ENCODE measurements at regions not wholly inside any gene's neighbourhood (a gene's known extent, or its start where the extent isn't known, plus 50 kb on each side); places are given as distances from the start of the nearest gene placed in this dataset.

DNA sequence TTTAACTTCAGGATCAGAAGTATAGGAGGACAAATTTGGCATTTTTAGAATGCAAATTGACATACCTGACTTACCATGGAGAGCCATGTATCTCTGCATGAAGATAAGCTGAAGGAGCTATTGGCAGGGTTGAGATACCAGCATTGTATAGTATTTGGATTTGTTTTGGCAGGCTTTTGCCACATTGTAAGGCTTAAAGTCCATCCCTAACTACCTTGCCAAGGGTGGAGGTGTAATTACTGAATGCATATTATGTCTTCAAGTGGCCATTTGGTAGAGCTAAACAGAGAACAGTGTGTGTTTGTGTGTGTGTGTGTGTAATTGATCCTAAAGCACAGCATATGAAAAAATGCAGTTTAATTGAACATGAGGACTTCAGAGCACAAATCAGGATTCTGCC lies 324.7 kb downstream of the FAM170A start:
- POLR2A ChIA-PET = no interaction called here
- Histone ChIP-seq H3K27ac (ENCODE audit: extremely low read depth, low read depth, low read length) (no peak overlapping the region), H3K9me3 (ENCODE audit: control insufficient read depth, insufficient read depth, low read depth, low read length) (no peaks in the 10 kb centered on the region), H3K4me3 (ENCODE audit: low read depth, low read length) (no peak overlapping the region), H3K4me1 (ENCODE audit: control insufficient read depth, insufficient read depth, low read length) (no peaks in the 10 kb centered on the region), H3K36me3 (ENCODE audit: control insufficient read depth in 2 of 2, insufficient read depth in 1 of 2, low read length in 2 of 2) (no peaks in the 10 kb centered on the region)
- CTCF ChIA-PET = no interaction called here
- no peak for TF ChIP-seq ZNF140 (tag by site-specific recombination; IDR thresholded peaks at IDR 0.05)
- TF ChIP-seq, protein P1, sequence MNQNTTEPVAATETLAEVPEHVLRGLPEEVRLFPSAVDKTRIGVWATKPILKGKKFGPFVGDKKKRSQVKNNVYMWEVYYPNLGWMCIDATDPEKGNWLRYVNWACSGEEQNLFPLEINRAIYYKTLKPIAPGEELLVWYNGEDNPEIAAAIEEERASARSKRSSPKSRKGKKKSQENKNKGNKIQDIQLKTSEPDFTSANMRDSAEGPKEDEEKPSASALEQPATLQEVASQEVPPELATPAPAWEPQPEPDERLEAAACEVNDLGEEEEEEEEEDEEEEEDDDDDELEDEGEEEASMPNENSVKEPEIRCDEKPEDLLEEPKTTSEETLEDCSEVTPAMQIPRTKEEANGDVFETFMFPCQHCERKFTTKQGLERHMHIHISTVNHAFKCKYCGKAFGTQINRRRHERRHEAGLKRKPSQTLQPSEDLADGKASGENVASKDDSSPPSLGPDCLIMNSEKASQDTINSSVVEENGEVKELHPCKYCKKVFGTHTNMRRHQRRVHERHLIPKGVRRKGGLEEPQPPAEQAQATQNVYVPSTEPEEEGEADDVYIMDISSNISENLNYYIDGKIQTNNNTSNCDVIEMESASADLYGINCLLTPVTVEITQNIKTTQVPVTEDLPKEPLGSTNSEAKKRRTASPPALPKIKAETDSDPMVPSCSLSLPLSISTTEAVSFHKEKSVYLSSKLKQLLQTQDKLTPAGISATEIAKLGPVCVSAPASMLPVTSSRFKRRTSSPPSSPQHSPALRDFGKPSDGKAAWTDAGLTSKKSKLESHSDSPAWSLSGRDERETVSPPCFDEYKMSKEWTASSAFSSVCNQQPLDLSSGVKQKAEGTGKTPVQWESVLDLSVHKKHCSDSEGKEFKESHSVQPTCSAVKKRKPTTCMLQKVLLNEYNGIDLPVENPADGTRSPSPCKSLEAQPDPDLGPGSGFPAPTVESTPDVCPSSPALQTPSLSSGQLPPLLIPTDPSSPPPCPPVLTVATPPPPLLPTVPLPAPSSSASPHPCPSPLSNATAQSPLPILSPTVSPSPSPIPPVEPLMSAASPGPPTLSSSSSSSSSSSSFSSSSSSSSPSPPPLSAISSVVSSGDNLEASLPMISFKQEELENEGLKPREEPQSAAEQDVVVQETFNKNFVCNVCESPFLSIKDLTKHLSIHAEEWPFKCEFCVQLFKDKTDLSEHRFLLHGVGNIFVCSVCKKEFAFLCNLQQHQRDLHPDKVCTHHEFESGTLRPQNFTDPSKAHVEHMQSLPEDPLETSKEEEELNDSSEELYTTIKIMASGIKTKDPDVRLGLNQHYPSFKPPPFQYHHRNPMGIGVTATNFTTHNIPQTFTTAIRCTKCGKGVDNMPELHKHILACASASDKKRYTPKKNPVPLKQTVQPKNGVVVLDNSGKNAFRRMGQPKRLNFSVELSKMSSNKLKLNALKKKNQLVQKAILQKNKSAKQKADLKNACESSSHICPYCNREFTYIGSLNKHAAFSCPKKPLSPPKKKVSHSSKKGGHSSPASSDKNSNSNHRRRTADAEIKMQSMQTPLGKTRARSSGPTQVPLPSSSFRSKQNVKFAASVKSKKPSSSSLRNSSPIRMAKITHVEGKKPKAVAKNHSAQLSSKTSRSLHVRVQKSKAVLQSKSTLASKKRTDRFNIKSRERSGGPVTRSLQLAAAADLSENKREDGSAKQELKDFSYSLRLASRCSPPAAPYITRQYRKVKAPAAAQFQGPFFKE (tag by site-specific recombination; IDR thresholded peaks at IDR 0.05; ENCODE audit: borderline replicate concordance) = no peak
- no peak for TF ChIP-seq ZNF670 (tag by site-specific recombination; IDR thresholded peaks at IDR 0.05; ENCODE audit: low read depth)
- no peak for TF ChIP-seq ZNF37A (tag by site-specific recombination; IDR thresholded peaks at IDR 0.05)
- TF ChIP-seq, protein P2, sequence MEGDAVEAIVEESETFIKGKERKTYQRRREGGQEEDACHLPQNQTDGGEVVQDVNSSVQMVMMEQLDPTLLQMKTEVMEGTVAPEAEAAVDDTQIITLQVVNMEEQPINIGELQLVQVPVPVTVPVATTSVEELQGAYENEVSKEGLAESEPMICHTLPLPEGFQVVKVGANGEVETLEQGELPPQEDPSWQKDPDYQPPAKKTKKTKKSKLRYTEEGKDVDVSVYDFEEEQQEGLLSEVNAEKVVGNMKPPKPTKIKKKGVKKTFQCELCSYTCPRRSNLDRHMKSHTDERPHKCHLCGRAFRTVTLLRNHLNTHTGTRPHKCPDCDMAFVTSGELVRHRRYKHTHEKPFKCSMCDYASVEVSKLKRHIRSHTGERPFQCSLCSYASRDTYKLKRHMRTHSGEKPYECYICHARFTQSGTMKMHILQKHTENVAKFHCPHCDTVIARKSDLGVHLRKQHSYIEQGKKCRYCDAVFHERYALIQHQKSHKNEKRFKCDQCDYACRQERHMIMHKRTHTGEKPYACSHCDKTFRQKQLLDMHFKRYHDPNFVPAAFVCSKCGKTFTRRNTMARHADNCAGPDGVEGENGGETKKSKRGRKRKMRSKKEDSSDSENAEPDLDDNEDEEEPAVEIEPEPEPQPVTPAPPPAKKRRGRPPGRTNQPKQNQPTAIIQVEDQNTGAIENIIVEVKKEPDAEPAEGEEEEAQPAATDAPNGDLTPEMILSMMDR (tag by site-specific recombination; IDR thresholded peaks at IDR 0.05) = no peak
- no peak for TF ChIP-seq SP7 (tag by site-specific recombination; IDR thresholded peaks at IDR 0.05)
- no peak for TF ChIP-seq WT1 (tag by site-specific recombination; IDR thresholded peaks at IDR 0.05)
- no peak for TF ChIP-seq ZNF777 (tag by site-specific recombination; IDR thresholded peaks at IDR 0.05; ENCODE audit: borderline replicate concordance)
- TF ChIP-seq ZNF785 (tag by site-specific recombination; IDR thresholded peaks at IDR 0.05) = no peak
- TF ChIP-seq, protein P3, sequence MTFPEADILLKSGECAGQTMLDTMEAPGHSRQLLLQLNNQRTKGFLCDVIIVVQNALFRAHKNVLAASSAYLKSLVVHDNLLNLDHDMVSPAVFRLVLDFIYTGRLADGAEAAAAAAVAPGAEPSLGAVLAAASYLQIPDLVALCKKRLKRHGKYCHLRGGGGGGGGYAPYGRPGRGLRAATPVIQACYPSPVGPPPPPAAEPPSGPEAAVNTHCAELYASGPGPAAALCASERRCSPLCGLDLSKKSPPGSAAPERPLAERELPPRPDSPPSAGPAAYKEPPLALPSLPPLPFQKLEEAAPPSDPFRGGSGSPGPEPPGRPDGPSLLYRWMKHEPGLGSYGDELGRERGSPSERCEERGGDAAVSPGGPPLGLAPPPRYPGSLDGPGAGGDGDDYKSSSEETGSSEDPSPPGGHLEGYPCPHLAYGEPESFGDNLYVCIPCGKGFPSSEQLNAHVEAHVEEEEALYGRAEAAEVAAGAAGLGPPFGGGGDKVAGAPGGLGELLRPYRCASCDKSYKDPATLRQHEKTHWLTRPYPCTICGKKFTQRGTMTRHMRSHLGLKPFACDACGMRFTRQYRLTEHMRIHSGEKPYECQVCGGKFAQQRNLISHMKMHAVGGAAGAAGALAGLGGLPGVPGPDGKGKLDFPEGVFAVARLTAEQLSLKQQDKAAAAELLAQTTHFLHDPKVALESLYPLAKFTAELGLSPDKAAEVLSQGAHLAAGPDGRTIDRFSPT (tag by site-specific recombination; IDR thresholded peaks at IDR 0.05) = no peak
- TF ChIP-seq ZBTB8A (tag by site-specific recombination; IDR thresholded peaks at IDR 0.05) = no peak
- TF ChIP-seq, protein P4, sequence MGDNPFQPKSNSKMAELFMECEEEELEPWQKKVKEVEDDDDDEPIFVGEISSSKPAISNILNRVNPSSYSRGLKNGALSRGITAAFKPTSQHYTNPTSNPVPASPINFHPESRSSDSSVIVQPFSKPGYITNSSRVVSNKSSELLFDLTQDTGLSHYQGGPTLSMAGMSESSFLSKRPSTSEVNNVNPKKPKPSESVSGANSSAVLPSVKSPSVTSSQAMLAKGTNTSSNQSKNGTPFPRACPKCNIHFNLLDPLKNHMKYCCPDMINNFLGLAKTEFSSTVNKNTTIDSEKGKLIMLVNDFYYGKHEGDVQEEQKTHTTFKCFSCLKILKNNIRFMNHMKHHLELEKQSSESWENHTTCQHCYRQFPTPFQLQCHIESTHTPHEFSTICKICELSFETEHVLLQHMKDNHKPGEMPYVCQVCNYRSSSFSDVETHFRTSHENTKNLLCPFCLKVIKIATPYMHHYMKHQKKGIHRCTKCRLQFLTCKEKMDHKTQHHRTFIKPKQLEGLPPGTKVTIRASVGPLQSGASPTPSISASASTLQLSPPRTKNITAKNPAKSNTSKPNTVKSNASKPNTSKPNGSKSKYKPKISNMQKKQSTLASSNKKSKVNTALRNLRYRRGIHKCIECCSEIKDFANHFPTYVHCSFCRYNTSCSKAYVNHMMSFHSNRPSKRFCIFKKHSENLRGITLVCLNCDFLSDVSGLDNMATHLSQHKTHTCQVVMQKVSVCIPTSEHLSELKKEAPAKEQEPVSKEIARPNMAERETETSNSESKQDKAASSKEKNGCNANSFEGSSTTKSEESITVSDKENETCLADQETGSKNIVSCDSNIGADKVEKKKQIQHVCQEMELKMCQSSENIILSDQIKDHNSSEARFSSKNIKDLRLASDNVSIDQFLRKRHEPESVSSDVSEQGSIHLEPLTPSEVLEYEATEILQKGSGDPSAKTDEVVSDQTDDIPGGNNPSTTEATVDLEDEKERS (tag by site-specific recombination; IDR thresholded peaks at IDR 0.05) = no peak
- no peak for TF ChIP-seq ZNF292 (tag by site-specific recombination; IDR thresholded peaks at IDR 0.05; ENCODE audit: borderline replicate concordance, low read depth)
- no peak for TF ChIP-seq ZBTB20 (tag by site-specific recombination; IDR thresholded peaks at IDR 0.05)
- no peak for TF ChIP-seq ZNF248 (tag by site-specific recombination; IDR thresholded peaks at IDR 0.05)
- no peak for TF ChIP-seq ZNF211 (tag by site-specific recombination; IDR thresholded peaks at IDR 0.05; ENCODE audit: low read depth)

All from HEK293 (cell line).